Gastrocnemius medialis (tissue), 4 donors: ENCODE measurements at regions not wholly inside any gene's neighbourhood (a gene's known extent, or its start where the extent isn't known, plus 50 kb on each side); places are given as distances from the start of the nearest gene placed in this dataset.

Experiments used
- POLR2A ChIP-seq, 2 donors: fragments of 450-650 bp; IDR thresholded peaks; one replicate each; pipeline ENCODE4 v1.6.1; 2017; ENCODE audit warnings: antibody characterized with exemption in 2 of 2, mild to moderate bottlenecking in 2 of 2, moderate library complexity in 2 of 2
- TF ChIP-seq, protein P1 (sequence below), 5 experiments: fragments of 450-650 bp in 3 of 5; fragments of 200-600 bp in 2 of 5; sonication (generic) in 2 of 5; IDR thresholded peaks in 4 of 5; conservative IDR thresholded peaks in 1 of 5; 1 replicate in 4 of 5; 2 replicates in 1 of 5; pipeline ENCODE4 v1.5.1; 2016 to 2019; ENCODE audit warnings: antibody characterized with exemption in 5 of 5, mild to moderate bottlenecking in 3 of 5, moderate library complexity in 3 of 5

GRCh38 chr10:131760416-131761166 is 140.2 kb upstream of the PPP2R2D start:
- TF ChIP-seq, protein P1, sequence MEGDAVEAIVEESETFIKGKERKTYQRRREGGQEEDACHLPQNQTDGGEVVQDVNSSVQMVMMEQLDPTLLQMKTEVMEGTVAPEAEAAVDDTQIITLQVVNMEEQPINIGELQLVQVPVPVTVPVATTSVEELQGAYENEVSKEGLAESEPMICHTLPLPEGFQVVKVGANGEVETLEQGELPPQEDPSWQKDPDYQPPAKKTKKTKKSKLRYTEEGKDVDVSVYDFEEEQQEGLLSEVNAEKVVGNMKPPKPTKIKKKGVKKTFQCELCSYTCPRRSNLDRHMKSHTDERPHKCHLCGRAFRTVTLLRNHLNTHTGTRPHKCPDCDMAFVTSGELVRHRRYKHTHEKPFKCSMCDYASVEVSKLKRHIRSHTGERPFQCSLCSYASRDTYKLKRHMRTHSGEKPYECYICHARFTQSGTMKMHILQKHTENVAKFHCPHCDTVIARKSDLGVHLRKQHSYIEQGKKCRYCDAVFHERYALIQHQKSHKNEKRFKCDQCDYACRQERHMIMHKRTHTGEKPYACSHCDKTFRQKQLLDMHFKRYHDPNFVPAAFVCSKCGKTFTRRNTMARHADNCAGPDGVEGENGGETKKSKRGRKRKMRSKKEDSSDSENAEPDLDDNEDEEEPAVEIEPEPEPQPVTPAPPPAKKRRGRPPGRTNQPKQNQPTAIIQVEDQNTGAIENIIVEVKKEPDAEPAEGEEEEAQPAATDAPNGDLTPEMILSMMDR (IDR thresholded peaks at IDR 0.05 in 4 of 5, conservative IDR thresholded peaks at IDR 0.05 in 1 of 5): no peak
- TF ChIP-seq POLR2A (IDR thresholded peaks at IDR 0.05): no peak
